ENCODE measurements at regions not wholly inside any gene's neighbourhood (a gene's known extent, or its start where the extent isn't known, plus 50 kb on each side); places are given as distances from the start of the nearest gene placed in this dataset.

GRCh38 chr1:29583727-29584126 lies 347.4 kb downstream of the PTPRU start:
- ATAC-seq, result no peak
- H3K36me3 ChIP-seq (ENCODE audit: control insufficient read depth in 1 of 2, insufficient read depth in 2 of 2, low read length in 2 of 2), result no peaks in the 10 kb centered on the region
- no peaks in the 10 kb centered on the region for H3K79me2 ChIP-seq (ENCODE audit: insufficient read depth, low read length)
- no peak overlapping the region for H3K27ac ChIP-seq (ENCODE audit: low read depth, low read length)
- H2AFZ ChIP-seq (ENCODE audit: low read depth, low read length, poor library complexity, severe bottlenecking), result no peak overlapping the region
- CTCF ChIA-PET, result no interaction called here
- BruUV-seq (replicated peaks), result no TSS peak
- no peak overlapping the region for H3K9ac ChIP-seq (ENCODE audit: low read length)
- H3K27me3 ChIP-seq (ENCODE audit: insufficient read depth, low read length), result no peaks in the 10 kb centered on the region
- H4K20me1 ChIP-seq (ENCODE audit: insufficient read depth), result no peaks in the 10 kb centered on the region
- no peak overlapping the region for H3K4me3 ChIP-seq (replicated peaks in 1 of 2; ENCODE audit: low read depth in 1 of 2, low read length in 2 of 2)
- TF ChIP-seq POLR2AphosphoS5 (IDR thresholded peaks at IDR 0.05; ENCODE audit: low read depth, low read length), result no peak
- no peak for TF ChIP-seq SRF (IDR thresholded peaks at IDR 0.05; ENCODE audit: low read depth)
- TF ChIP-seq JUND (IDR thresholded peaks at IDR 0.05), result no peak
- TF ChIP-seq, protein P1, sequence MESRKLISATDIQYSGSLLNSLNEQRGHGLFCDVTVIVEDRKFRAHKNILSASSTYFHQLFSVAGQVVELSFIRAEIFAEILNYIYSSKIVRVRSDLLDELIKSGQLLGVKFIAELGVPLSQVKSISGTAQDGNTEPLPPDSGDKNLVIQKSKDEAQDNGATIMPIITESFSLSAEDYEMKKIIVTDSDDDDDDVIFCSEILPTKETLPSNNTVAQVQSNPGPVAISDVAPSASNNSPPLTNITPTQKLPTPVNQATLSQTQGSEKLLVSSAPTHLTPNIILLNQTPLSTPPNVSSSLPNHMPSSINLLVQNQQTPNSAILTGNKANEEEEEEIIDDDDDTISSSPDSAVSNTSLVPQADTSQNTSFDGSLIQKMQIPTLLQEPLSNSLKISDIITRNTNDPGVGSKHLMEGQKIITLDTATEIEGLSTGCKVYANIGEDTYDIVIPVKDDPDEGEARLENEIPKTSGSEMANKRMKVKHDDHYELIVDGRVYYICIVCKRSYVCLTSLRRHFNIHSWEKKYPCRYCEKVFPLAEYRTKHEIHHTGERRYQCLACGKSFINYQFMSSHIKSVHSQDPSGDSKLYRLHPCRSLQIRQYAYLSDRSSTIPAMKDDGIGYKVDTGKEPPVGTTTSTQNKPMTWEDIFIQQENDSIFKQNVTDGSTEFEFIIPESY (IDR thresholded peaks at IDR 0.05; ENCODE audit: extremely low read depth, insufficient replicate concordance, low read length), result no peak
- TF ChIP-seq SIN3A (IDR thresholded peaks at IDR 0.05; ENCODE audit: low read depth), result no peak
- TF ChIP-seq EZH2phosphoT487 (IDR thresholded peaks at IDR 0.05; ENCODE audit: borderline replicate concordance), result no peak
- no peak for TF ChIP-seq FOSL1 (IDR thresholded peaks at IDR 0.05; ENCODE audit: low read depth)
- H3K4me1 ChIP-seq (ENCODE audit: control insufficient read depth in 1 of 2, insufficient read depth in 2 of 2, low read length in 2 of 2), result peaks cover 0 to 10% of the 10 kb centered on the region in 2 experiments; a peak in 1 of 4 replicates
- intact Hi-C loops (cut with micrococcal nuclease), result no loop called here
- RAD21 ChIA-PET (ENCODE audit: low non-redundant PET in 1 of 2, low total read pairs in 2 of 2, uncharacterized antibody in 2 of 2, unreplicated experiment in 2 of 2), result no interaction called here
- DNase-seq (ENCODE audit: low read depth, low spot score), result no peak
- H3K4me2 ChIP-seq (ENCODE audit: low read length), result no peak overlapping the region
- POLR2A ChIA-PET, result no interaction called here
- no peaks in the 10 kb centered on the region for H3K9me3 ChIP-seq (ENCODE audit: control insufficient read depth in 1 of 2, insufficient read depth in 1 of 2, low read depth in 1 of 2, low read length in 2 of 2)
- H3K9me2 ChIP-seq (ENCODE audit: insufficient read depth), result no peaks in the 10 kb centered on the region

- H4K20me1 ChIP-seq (ENCODE audit: insufficient read depth), result no peaks in the 10 kb centered on the region
- peaks cover 0 to 10% of the 10 kb centered on the region in 2 experiments; a peak in 1 of 4 replicates for H3K4me1 ChIP-seq (ENCODE audit: control insufficient read depth in 1 of 2, insufficient read depth in 2 of 2, low read length in 2 of 2)
- no peaks in the 10 kb centered on the region for H3K9me2 ChIP-seq (ENCODE audit: insufficient read depth)
- ChIA-PET RAD21 (ENCODE audit: low non-redundant PET in 1 of 2, low total read pairs in 2 of 2, uncharacterized antibody in 2 of 2, unreplicated experiment in 2 of 2) (no interaction called here), CTCF (no interaction called here), POLR2A (interaction anchor here (0.6 kb wide), 2 partner anchors 502 to 1239 kb away, joined by 3 read pairs; no protein-coding TSS in a partner anchor)
- no TSS peak for BruUV-seq (replicated peaks)
- no peaks in the 10 kb centered on the region for H3K79me2 ChIP-seq (ENCODE audit: insufficient read depth, low read length)
- ATAC-seq, result no peak
- no peak overlapping the region for H2AFZ ChIP-seq (ENCODE audit: low read depth, low read length, poor library complexity, severe bottlenecking)
- intact Hi-C loops (cut with micrococcal nuclease), result no loop called here
- H3K4me2 ChIP-seq (ENCODE audit: low read length), result no peak overlapping the region
- H3K9ac ChIP-seq (ENCODE audit: low read length), result no peak overlapping the region
- no peaks in the 10 kb centered on the region for H3K36me3 ChIP-seq (ENCODE audit: control insufficient read depth in 1 of 2, insufficient read depth in 2 of 2, low read length in 2 of 2)
- DNase-seq (ENCODE audit: low read depth, low spot score), result no peak
- H3K9me3 ChIP-seq (ENCODE audit: control insufficient read depth in 1 of 2, insufficient read depth in 1 of 2, low read depth in 1 of 2, low read length in 2 of 2), result no peaks in the 10 kb centered on the region
- TF ChIP-seq SIN3A (IDR thresholded peaks at IDR 0.05; ENCODE audit: low read depth) (no peak), ZFX (IDR thresholded peaks at IDR 0.05) (no peak), YY1 (IDR thresholded peaks at IDR 0.05; ENCODE audit: extremely low read depth, insufficient replicate concordance, low read depth, low read length) (no peak), SRF (IDR thresholded peaks at IDR 0.05; ENCODE audit: low read depth) (no peak), EZH2 (IDR thresholded peaks at IDR 0.05) (no peak), RAD21 (IDR thresholded peaks at IDR 0.05; ENCODE audit: low read depth) (no peak), POLR2A (IDR thresholded peaks at IDR 0.05; ENCODE audit: borderline replicate concordance, extremely low read depth, insufficient read depth, insufficient read length) (no peak), TCF7L2 (IDR thresholded peaks at IDR 0.05; ENCODE audit: borderline replicate concordance, extremely low read depth, insufficient read depth, insufficient read length) (no peak)
- TF ChIP-seq, protein P1 (IDR thresholded peaks at IDR 0.05; ENCODE audit: extremely low read depth, insufficient replicate concordance, low read length), result no peak
- no peak overlapping the region for H3K4me3 ChIP-seq (replicated peaks in 1 of 2; ENCODE audit: low read depth in 1 of 2, low read length in 2 of 2)
- no peaks in the 10 kb centered on the region for H3K27me3 ChIP-seq (ENCODE audit: insufficient read depth, low read length)
- no peak overlapping the region for H3K27ac ChIP-seq (ENCODE audit: low read depth, low read length)
Measured at GRCh38 chr1:29581256-29581655, 344.9 kb downstream of the PTPRU start.

Data from HCT116 (cell line).